KOPT-K1 (cell line): ENCODE measurements at regions not wholly inside any gene's neighbourhood (a gene's known extent, or its start where the extent isn't known, plus 50 kb on each side); places are given as distances from the start of the nearest gene placed in this dataset.

ENCODE experiments used
- H3K27ac ChIP-seq: fragments of 200-600 bp; sonication (generic); 2 replicates; pipeline ENCODE4 v1.5.1; 2016; ENCODE audit warnings: antibody characterized with exemption, mild to moderate bottlenecking, low read depth, low read length; ENCODE audit not compliant: poor library complexity, severe bottlenecking
- H3K36me3 ChIP-seq: fragments of 200-600 bp; sonication (generic); 2 replicates; pipeline ENCODE4 v1.5.1; 2017; ENCODE audit warnings: antibody characterized with exemption, mild to moderate bottlenecking, low read length, moderate library complexity; ENCODE audit not compliant: insufficient read depth
- H3K9me3 ChIP-seq: fragments of 200-600 bp; sonication (generic); 2 replicates; pipeline ENCODE4 v1.5.1; 2017; ENCODE audit warnings: antibody characterized with exemption, low read length, mild to moderate bottlenecking; ENCODE audit not compliant: insufficient read depth, poor library complexity, severe bottlenecking

DNA sequence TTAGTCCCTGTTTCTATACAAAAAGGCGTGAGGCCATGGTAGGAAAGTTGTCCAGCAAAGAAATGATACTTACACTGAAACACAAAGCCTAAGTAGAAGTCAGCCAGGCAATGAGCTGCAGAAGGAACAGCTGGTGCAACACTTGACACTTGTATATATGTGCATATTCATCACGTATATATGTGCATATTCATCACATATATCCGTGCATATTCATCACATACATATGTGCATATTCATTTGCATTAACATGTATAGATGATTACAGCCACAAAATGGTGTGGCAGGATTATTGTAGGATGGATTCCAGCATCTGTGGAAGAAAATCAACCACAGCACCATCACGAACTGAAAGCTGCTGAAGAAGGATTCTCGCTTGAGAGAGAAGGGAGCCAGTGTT lies 189.0 kb upstream of the RGS18 start:
- H3K9me3 ChIP-seq: no peaks in the 10 kb centered on the region
- no peak overlapping the region for H3K27ac ChIP-seq
- H3K36me3 ChIP-seq: no peaks in the 10 kb centered on the region

DNA sequence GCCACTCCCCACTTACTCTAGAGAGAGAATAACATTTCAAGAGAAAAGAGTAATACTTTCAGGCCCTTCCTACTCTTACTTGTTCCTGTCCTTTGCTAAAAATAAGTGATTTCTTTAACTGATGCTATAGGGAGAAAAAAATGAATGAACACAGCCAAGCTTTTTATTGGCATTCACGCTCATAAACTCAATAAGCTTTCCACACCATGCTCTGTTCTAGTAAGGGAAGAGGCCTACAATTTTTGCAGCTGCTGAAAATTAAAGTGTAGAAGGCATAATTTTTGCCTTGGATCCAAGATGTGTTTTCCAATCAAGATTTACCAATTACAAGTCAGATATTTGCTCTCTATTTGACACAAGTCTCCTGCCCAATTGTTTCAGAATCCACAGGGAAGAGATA lies 188.1 kb upstream of the RGS18 start:
- Histone ChIP-seq H3K36me3 (no peaks in the 10 kb centered on the region), H3K9me3 (no peaks in the 10 kb centered on the region), H3K27ac (no peak overlapping the region)

- H3K27ac ChIP-seq: no peak overlapping the region
- H3K9me3 ChIP-seq: no peaks in the 10 kb centered on the region
- H3K36me3 ChIP-seq: no peaks in the 10 kb centered on the region
Measured at GRCh38 chr1:191971447-191971846, 186.8 kb upstream of the RGS18 start.

DNA sequence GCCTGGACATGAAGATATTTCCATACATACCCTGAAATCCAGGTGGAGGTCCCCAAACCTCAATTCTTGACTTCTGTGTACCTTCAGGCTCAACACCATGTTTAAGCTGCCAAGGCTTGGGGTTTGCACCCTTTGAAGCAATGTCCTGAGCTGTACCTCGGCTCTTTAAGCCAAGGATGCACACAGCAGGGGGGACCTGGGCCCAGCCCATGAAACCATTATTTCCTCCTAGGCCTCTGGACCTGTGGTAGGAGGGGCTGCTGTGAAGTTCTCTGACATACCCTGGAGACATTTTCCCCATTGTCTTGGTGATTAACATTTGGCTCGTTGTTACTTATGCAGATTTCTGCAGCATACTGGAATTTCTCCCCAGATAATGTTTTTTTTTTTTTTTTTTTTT lies 184.3 kb upstream of the RGS18 start:
- Histone ChIP-seq H3K9me3 (no peaks in the 10 kb centered on the region), H3K27ac (no peak overlapping the region), H3K36me3 (no peaks in the 10 kb centered on the region)

GRCh38 chr1:191977874-191978506 lies 180.3 kb upstream of the RGS18 start:
- Histone ChIP-seq H3K27ac (no peak overlapping the region), H3K36me3 (no peaks in the 10 kb centered on the region), H3K9me3 (peaks cover 7% of the 10 kb centered on the region)

DNA sequence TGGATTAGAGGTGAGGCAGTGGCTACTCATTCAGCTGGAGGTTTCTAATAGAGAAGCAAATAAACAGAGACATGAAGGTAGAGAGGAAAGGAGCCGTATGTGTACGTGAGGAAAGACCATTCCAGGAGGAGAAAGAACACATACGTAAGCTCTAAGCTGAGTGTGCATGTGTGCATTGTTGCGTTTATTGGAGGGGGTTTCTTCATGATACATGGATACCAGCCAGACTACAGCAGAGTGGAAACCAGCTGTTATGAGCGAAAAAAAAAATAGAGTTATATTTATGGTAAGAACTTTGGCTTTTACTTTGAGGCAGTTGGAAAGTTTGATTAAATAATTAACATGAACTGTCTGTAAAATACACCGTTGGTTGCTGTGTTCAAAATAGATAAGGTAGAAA lies 173.4 kb upstream of the RGS18 start:
- Histone ChIP-seq H3K36me3 (no peaks in the 10 kb centered on the region), H3K9me3 (peaks cover 11% of the 10 kb centered on the region), H3K27ac (no peak overlapping the region)

DNA sequence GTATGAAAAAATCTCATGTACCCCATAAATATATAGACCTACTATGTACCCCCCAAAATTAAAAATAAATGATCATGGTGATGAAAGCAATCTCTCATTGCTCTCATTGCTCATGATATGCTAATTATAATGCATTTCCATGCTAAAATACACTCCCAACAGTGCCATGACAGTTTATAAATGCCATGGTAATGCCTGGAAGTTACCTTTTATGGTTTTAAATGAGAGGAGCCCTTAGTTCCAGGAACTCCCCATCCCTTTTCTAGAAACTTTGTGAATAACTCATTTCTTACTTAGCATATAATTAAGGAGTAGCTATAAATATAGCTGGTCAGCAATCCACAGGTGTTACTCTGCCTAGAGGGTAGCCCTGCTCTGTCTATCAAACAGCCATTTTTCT lies 166.1 kb upstream of the RGS18 start:
- Histone ChIP-seq H3K36me3 (no peaks in the 10 kb centered on the region), H3K9me3 (no peaks in the 10 kb centered on the region), H3K27ac (no peak overlapping the region)

- H3K9me3 ChIP-seq: no peaks in the 10 kb centered on the region
- no peaks in the 10 kb centered on the region for H3K36me3 ChIP-seq
- H3K27ac ChIP-seq: no peak overlapping the region
Measured at GRCh38 chr1:191993549-191993948, 164.7 kb upstream of the RGS18 start.

DNA sequence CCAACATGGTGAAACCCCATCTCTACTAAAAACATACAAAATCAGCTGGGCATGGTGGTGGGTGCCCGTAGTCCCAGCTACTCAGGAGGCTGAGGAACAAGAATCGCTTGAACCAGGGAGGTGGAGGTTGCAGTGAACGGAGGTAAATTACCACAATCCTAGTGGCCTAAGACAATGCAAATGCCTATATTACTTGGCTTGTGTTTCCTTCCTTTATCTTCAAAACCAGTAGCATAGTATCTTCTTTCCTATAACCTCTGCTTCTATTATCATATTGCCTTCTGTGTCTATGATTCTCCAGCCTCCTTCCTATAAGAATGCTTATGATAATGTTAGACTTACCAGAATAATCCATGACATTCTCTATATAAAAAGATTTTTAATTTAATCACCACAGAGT lies 156.2 kb upstream of the RGS18 start:
- Histone ChIP-seq H3K36me3 (no peaks in the 10 kb centered on the region), H3K27ac (no peak overlapping the region), H3K9me3 (no peaks in the 10 kb centered on the region)

GRCh38 chr1:192003295-192004077 lies 154.8 kb upstream of the RGS18 start:
- Histone ChIP-seq H3K36me3 (no peaks in the 10 kb centered on the region), H3K27ac (no peak overlapping the region), H3K9me3 (no peaks in the 10 kb centered on the region)

- Histone ChIP-seq H3K27ac (no peak overlapping the region), H3K36me3 (no peaks in the 10 kb centered on the region), H3K9me3 (no peaks in the 10 kb centered on the region)
Measured at GRCh38 chr1:192005976-192006375, 152.3 kb upstream of the RGS18 start.

GRCh38 chr1:192008281-192008825 lies 149.9 kb upstream of the RGS18 start:
- no peaks in the 10 kb centered on the region for H3K9me3 ChIP-seq
- no peaks in the 10 kb centered on the region for H3K36me3 ChIP-seq
- no peak overlapping the region for H3K27ac ChIP-seq

- Histone ChIP-seq H3K36me3 (no peaks in the 10 kb centered on the region), H3K27ac (no peak overlapping the region), H3K9me3 (no peaks in the 10 kb centered on the region)
Measured at GRCh38 chr1:192010406-192010805, 147.9 kb upstream of the RGS18 start.

GRCh38 chr1:192011525-192011924 lies 146.7 kb upstream of the RGS18 start:
- Histone ChIP-seq H3K36me3 (no peaks in the 10 kb centered on the region), H3K9me3 (no peaks in the 10 kb centered on the region), H3K27ac (no peak overlapping the region)

DNA sequence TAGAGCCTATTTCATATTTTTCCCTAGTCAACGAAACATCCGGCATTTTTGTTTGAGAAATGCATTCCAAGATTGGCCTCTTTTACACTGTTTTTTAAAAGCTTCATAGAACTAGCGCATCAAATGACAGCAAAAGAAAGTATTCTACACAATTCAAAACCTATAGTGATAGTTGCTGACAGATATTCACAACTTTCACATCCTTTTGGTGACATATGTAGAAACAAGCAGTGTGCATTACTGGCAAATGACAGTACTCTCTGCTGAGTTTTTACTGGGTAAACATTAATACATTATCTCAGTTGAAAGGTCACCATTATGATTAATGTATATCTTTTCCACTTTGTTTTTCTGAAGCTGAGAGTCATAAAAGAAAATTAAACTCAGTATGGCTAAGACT lies 135.4 kb upstream of the RGS18 start:
- Histone ChIP-seq H3K9me3 (no peaks in the 10 kb centered on the region), H3K27ac (no peak overlapping the region), H3K36me3 (no peaks in the 10 kb centered on the region)

DNA sequence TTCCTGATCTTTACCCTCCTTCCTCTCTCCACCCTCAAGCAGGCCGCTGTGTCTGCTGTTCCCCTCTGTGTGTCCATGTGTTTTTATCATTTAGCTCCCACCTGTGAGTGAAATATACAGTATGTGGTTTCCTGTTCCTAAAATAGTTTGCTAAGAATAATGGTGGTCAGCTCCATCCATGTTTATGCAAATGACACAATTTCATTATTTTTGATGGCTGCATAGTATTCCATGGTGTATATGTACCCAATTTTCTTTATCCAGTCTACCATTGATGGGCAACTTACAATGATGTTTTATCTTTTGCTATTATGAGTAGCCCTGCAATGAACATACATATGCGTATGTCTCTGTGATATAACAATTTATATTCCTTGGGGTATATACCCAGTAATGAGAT lies 133.4 kb upstream of the RGS18 start:
- no peaks in the 10 kb centered on the region for H3K9me3 ChIP-seq
- H3K36me3 ChIP-seq: no peaks in the 10 kb centered on the region
- no peak overlapping the region for H3K27ac ChIP-seq
